OCI-LY3 (cell line): ENCODE measurements at regions not wholly inside any gene's neighbourhood (a gene's known extent, or its start where the extent isn't known, plus 50 kb on each side); places are given as distances from the start of the nearest gene placed in this dataset.

ENCODE experiments used
- H2AFZ ChIP-seq: fragments of 200-600, 300-600 bp; shearing (Covaris generic); 2 replicates; pipeline ENCODE4 v1.6.0; 2014; ENCODE audit warnings: antibody characterized with exemption, low read depth, low read length
- H3K27ac ChIP-seq: fragments of 200-600, 300-600 bp; sonication (generic); 2 replicates; pipeline ENCODE4 v1.5.1; 2014; ENCODE audit warnings: mild to moderate bottlenecking, low read length, moderate library complexity, mixed read lengths
- H3K27me3 ChIP-seq: fragments of 200-600, 300-600 bp; sonication (generic); 2 replicates; pipeline ENCODE4 v1.6.1; 2014; ENCODE audit warnings: low read depth, low read length, mixed read lengths
- H3K36me3 ChIP-seq: fragments of 200-600, 300-600 bp; sonication (generic); replicated peaks from 2 replicates; pipeline ENCODE3; 2014; ENCODE audit warnings: low read depth, low read length, mixed read lengths
- H3K4me1 ChIP-seq: fragments of 300-600, 200-600 bp; sonication (generic); 2 replicates; pipeline ENCODE4 v1.6.1; 2014; ENCODE audit warnings: low read length, mixed read lengths
- H3K4me2 ChIP-seq: fragments of 200-600, 300-600 bp; sonication (generic); 2 replicates; pipeline ENCODE4 v1.6.1; 2014; ENCODE audit warnings: low read length, mixed read lengths
- H3K4me3 ChIP-seq: fragments of 300-600, 200-600 bp; sonication (generic); 2 replicates; pipeline ENCODE4 v1.5.1; 2014; ENCODE audit warnings: antibody characterized with exemption, mild to moderate bottlenecking, low read length, moderate library complexity
- H3K79me2 ChIP-seq: fragments of 300-600, 200-600 bp; shearing (Covaris generic); 2 replicates; pipeline ENCODE4 v1.6.1; 2014; ENCODE audit warnings: mild to moderate bottlenecking, low read length, mixed read lengths
- H3K9ac ChIP-seq: fragments of 300-600, 200-600 bp; shearing (Covaris generic); 2 replicates; pipeline ENCODE4 v1.6.0; 2014; ENCODE audit warnings: mild to moderate bottlenecking, low read length, moderate library complexity
- H3K9me3 ChIP-seq: fragments of 200-600, 300-600 bp; shearing (Covaris generic); 2 replicates; pipeline ENCODE4 v1.6.1; 2014; ENCODE audit warnings: low read length, mixed read lengths; ENCODE audit not compliant: insufficient read depth
- H4K20me1 ChIP-seq: fragments of 200-600, 300-600 bp; sonication (generic); 2 replicates; pipeline ENCODE4 v1.6.1; 2016; ENCODE audit warnings: low read length, mixed read lengths; ENCODE audit not compliant: insufficient read depth
- EZH2phosphoT487 ChIP-seq: fragments of 200-600 bp; shearing (Covaris generic); IDR thresholded peaks from 2 replicates; pipeline ENCODE4 v1.6.1; 2018; ENCODE audit warnings: antibody characterized with exemption, mixed run types, low read depth
- TF ChIP-seq, protein P1 (sequence below): fragments of 200-600, 300-600 bp; sonication (generic); IDR thresholded peaks from 2 replicates; pipeline ENCODE4 v1.5.1; 2014; ENCODE audit warnings: antibody characterized with exemption, low read length, low read depth

DNA sequence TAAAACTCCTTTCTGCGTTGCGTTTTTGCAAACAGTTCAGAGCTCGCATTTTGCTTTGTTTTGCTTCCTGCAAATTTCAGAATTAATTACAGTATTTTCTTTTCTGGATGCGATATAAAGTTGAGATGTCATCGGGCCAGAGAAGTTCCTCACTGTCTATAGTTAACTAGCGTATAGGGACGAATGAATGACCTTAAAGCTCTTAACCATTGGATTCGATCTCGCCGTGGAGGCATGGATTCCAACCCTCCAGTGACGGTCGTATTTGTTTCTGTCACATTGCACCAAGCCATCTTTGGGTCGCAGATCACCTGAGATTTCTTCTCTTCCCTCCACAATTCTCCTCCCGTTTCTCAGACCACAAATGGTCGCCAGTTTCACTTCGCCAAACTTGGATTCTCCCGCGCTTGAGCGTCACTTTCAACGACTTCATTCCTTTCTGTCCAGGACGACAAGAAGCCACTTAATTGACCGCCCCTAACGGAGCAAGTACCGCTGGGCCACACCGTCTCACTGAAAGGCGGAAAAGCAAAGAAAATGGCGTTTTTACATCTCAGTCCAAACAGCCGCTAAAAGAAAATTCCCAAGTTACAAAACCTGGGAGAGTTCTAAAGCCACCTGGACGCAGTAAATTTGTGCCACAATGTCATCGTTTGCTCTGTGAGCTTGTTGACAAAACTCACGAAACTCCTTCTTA is 85.3 kb upstream of the ZNF184 start:
- Histone ChIP-seq H3K4me2 (no peak overlapping the region), H3K27me3 (no peaks in the 10 kb centered on the region), H2AFZ (no peak overlapping the region), H3K9me3 (no peaks in the 10 kb centered on the region), H3K4me1 (no peaks in the 10 kb centered on the region), H3K36me3 (no peaks in the 10 kb centered on the region), H3K9ac (no peak overlapping the region), H4K20me1 (no peaks in the 10 kb centered on the region), H3K4me3 (no peak overlapping the region), H3K79me2 (no peaks in the 10 kb centered on the region), H3K27ac (no peak overlapping the region)
- TF ChIP-seq EZH2phosphoT487: no peak
- TF ChIP-seq, protein P1, sequence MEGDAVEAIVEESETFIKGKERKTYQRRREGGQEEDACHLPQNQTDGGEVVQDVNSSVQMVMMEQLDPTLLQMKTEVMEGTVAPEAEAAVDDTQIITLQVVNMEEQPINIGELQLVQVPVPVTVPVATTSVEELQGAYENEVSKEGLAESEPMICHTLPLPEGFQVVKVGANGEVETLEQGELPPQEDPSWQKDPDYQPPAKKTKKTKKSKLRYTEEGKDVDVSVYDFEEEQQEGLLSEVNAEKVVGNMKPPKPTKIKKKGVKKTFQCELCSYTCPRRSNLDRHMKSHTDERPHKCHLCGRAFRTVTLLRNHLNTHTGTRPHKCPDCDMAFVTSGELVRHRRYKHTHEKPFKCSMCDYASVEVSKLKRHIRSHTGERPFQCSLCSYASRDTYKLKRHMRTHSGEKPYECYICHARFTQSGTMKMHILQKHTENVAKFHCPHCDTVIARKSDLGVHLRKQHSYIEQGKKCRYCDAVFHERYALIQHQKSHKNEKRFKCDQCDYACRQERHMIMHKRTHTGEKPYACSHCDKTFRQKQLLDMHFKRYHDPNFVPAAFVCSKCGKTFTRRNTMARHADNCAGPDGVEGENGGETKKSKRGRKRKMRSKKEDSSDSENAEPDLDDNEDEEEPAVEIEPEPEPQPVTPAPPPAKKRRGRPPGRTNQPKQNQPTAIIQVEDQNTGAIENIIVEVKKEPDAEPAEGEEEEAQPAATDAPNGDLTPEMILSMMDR: no peak

- Histone ChIP-seq H2AFZ (no peak overlapping the region), H4K20me1 (no peaks in the 10 kb centered on the region), H3K9me3 (no peaks in the 10 kb centered on the region), H3K4me1 (no peaks in the 10 kb centered on the region), H3K4me2 (no peak overlapping the region), H3K27me3 (no peaks in the 10 kb centered on the region), H3K9ac (no peak overlapping the region), H3K36me3 (no peaks in the 10 kb centered on the region), H3K79me2 (no peaks in the 10 kb centered on the region), H3K4me3 (no peak overlapping the region), H3K27ac (no peak overlapping the region)
- TF ChIP-seq, protein P1: no peak
- no peak for TF ChIP-seq EZH2phosphoT487
Observed at GRCh38 chr6:27556406-27556805, 83.5 kb upstream of the ZNF184 start.

- TF ChIP-seq, protein P1: no peak
- no peak for TF ChIP-seq EZH2phosphoT487
- Histone ChIP-seq H3K79me2 (no peaks in the 10 kb centered on the region), H3K4me2 (peak overlapping the region; percentile 74), H3K4me1 (no peaks in the 10 kb centered on the region), H2AFZ (peak overlapping the region; percentile 95), H3K27ac (no peak overlapping the region), H3K9me3 (no peaks in the 10 kb centered on the region), H4K20me1 (no peaks in the 10 kb centered on the region), H3K27me3 (no peaks in the 10 kb centered on the region), H3K4me3 (peak overlapping the region; percentile 88), H3K9ac (peak overlapping the region; percentile 67), H3K36me3 (no peaks in the 10 kb centered on the region)
Observed at GRCh38 chr6:27553123-27553904, 80.4 kb upstream of the ZNF184 start.

GRCh38 chr6:27551607-27552006 is 78.7 kb upstream of the ZNF184 start:
- TF ChIP-seq, protein P1: no peak
- no peak for TF ChIP-seq EZH2phosphoT487
- H3K9ac ChIP-seq: no peak overlapping the region
- no peak overlapping the region for H3K4me3 ChIP-seq

More at GRCh38 chr6:27551607-27552006, 78.7 kb upstream of the ZNF184 start:
- Histone ChIP-seq H2AFZ (no peak overlapping the region), H3K27ac (no peak overlapping the region), H3K4me2 (no peak overlapping the region), H3K27me3 (no peaks in the 10 kb centered on the region), H3K9me3 (no peaks in the 10 kb centered on the region), H4K20me1 (no peaks in the 10 kb centered on the region), H3K36me3 (no peaks in the 10 kb centered on the region), H3K79me2 (no peaks in the 10 kb centered on the region), H3K4me1 (no peaks in the 10 kb centered on the region)
